ENCODE measurements at regions not wholly inside any gene's neighbourhood (a gene's known extent, or its start where the extent isn't known, plus 50 kb on each side); places are given as distances from the start of the nearest gene placed in this dataset.
"Not testable (repeated sequence)": the region's sequence is repeated elsewhere in the genome, so short reads cannot be mapped to it uniquely, and the experiment has no call there.

GRCh38 chr9:22809371-22809770 lies 362.7 kb downstream of the DMRTA1 start:
- in situ Hi-C loops (cut with HindIII; ENCODE audit: low sequenced_read_pairs), result no loop called here
- no peak for DNase-seq (ENCODE audit: low spot score)

DNA sequence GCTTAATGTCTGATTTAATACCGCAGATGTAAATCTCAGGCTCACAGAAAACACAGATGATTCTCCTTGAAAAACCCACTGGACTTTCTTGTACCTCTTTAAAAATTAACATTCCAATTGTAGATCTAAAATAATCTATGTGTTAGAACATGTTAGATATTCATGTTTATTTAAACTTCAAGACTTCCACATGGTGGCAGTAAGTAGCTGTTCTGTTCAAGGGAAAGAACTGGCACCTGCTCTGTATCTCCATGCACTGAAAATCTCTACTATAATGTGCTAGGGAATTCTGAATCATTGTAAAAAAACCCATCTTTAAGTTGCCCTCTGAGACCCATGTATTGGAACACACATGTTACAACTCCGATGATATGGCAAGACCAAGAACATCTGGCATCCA lies 366.9 kb downstream of the DMRTA1 start:
- peak; percentile 38 for DNase-seq (ENCODE audit: low spot score)
- in situ Hi-C loops (cut with HindIII; ENCODE audit: low sequenced_read_pairs), result no loop called here

- in situ Hi-C loops (cut with HindIII; ENCODE audit: low sequenced_read_pairs), result no loop called here
- no peak for DNase-seq (ENCODE audit: low spot score)
These were observed 368.6 kb downstream of the DMRTA1 start for GRCh38 chr9:22815246-22815645.

GRCh38 chr9:22817181-22817580 lies 370.6 kb downstream of the DMRTA1 start:
- DNase-seq (ENCODE audit: low spot score), result no peak
- in situ Hi-C loops (cut with HindIII; ENCODE audit: low sequenced_read_pairs), result no loop called here

GRCh38 chr9:22829236-22829635 lies 382.6 kb downstream of the DMRTA1 start:
- no peak for DNase-seq (ENCODE audit: low spot score)
- in situ Hi-C loops (cut with HindIII; ENCODE audit: low sequenced_read_pairs), result no loop called here

DNA sequence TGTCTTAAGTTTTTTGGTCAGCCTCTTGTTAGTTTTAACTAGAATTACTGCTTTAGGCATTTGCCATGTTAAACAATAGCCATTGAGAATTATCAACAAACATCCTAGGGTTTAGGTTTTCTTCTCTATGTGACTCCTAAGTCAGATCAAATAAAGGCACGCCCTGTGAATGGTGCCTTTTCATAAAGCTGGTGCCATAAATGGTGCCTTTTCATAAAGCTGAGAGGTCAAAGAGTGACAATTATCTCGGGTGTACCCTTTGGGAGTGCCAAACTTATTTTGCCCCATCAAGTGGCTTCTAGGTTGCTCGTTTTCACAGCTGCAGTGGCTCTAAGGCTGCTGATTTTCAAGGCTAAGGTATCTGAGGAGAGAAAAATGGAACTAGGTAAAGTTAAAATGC lies 391.6 kb downstream of the DMRTA1 start:
- DNase-seq (ENCODE audit: low spot score), result no peak
- in situ Hi-C loops (cut with HindIII; ENCODE audit: low sequenced_read_pairs), result no loop called here

DNA sequence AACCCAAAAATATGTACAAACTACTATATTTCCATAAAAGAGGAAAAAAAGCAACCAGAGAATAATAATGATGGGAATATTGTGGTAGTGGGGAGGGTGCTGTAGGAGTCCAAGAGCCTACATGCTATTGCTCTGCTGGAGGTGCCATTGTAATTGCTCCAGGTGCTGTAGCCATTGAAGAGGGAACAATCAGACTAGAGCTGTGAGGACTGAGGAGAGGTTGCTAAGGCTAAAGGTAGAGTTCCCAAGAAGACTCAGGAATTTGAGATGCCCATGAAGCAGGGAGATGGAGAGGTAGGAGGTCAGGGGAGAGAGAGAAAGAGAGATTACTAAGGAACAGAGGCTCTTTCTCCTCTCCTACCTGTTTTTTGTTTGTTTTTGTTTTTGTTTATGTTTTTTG lies 394.0 kb downstream of the DMRTA1 start:
- in situ Hi-C loops (cut with HindIII; ENCODE audit: low sequenced_read_pairs), result no loop called here
- no peak for DNase-seq (ENCODE audit: low spot score)

GRCh38 chr9:22845243-22845642 lies 398.6 kb downstream of the DMRTA1 start:
- in situ Hi-C loops (cut with HindIII; ENCODE audit: low sequenced_read_pairs); DNase-seq (ENCODE audit: low spot score): not testable (repeated sequence)

DNA sequence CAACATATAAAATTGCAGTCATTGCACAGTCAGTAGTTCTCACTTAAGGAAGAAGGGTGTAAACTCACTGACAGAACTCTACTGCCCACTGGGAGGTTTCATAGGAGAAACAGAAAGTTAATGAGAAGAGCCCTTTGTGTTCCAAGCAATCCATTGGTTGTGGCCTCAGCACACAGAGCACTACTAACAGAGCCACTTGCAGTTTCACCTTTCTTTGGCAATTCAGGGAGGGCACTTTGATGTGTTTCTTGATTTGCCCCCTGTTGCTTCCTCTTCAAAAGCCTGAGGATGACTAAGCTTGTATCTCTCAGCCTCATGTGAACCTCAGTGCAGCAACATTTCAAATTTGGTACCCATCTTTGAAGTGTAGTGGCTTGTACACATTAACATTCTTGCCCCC lies 409.4 kb downstream of the DMRTA1 start:
- DNase-seq (ENCODE audit: low spot score), result no peak
- in situ Hi-C loops (cut with HindIII; ENCODE audit: low sequenced_read_pairs), result no loop called here

DNA sequence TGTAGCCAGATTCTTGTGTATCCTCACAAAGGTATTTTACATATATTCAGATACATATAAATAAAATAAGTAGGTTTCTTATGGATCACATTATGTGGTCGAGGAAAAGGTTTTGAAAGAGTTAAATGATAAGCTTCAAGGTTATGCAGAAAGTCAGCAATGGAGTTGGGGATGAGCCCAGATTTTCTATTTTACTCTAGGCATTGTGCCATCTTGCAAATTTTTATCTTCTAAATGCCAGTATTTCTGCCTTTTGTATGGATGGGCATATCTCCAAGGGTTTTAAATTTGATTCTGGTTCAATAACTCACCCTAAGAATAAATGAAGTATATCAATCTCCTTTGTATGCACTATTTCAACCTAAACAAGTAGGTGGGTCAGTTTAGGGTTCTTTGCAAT lies 410.7 kb downstream of the DMRTA1 start:
- no peak for DNase-seq (ENCODE audit: low spot score)
- in situ Hi-C loops (cut with HindIII; ENCODE audit: low sequenced_read_pairs), result no loop called here

GRCh38 chr9:22863106-22863505 lies 416.5 kb downstream of the DMRTA1 start:
- no peak for DNase-seq (ENCODE audit: low spot score)
- in situ Hi-C loops (cut with HindIII; ENCODE audit: low sequenced_read_pairs), result no loop called here

DNA sequence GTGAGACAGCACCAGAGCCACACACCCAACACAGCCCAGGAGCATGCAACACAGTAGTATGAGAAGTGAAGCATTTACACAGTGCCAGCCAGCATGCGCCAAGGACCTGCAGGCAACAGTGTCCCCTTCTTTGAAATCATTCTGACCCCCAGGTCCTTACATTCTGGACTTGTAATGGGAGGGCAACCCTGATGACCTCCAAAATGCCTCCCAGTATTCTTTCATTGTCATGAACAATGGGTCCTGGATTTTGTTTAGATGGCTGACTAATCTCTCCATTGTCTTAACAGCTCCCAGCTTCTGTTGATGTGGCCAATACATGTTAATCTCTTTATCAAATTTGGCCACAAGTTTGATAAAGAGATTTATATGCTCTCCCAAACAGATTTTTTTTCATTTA lies 417.1 kb downstream of the DMRTA1 start:
- in situ Hi-C loops (cut with HindIII; ENCODE audit: low sequenced_read_pairs), result no loop called here
- DNase-seq (ENCODE audit: low spot score), result no peak

DNA sequence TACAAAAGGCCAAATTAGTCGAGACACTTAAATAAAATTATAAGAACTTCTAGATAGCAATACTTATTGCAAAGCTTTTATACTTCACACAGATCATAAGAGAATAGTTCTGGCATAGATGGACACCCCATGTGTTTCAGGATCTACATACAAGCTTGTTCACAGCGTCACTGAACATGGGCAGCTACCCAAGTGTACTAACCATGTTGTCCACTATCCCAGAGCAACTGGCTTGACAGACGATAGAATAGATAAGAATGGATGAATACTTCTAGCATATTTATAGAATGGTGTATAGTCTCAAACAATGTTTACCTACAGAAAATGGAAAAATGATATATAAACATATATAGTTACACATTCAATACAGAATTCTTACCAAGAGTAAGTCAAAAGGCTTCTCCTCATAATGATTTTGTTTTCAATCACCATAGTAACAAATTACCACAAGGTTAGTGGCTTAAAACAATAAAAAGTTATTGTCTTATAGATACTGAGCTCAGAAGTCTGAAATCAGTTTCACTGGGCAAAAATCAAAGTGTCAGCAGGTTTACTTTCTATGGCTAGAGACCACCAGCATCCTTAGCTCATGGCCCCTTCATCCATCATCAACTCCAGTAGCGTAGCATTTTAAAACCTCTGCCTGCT lies 446.7 kb downstream of the DMRTA1 start:
- no peak for DNase-seq (ENCODE audit: low spot score)
- in situ Hi-C loops (cut with HindIII; ENCODE audit: low sequenced_read_pairs), result no loop called here

DNA sequence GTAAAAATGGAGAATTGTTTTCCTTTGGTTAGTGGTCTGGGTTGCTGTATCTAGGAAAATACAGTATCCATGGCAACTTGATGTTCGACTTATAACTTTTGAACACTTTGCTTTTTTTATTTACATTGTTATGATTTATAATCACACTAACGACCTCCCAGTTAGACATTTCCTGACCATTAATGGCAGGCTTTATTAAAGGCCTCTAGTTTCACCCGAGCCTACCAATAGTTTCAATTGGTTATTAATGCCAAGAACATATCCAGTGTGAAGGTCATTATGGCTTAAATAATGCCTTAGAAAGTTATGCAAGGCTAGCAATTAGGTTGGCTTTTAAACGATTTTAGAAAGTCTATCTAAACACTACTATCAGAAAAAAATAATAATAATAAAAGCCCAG lies 452.0 kb downstream of the DMRTA1 start:
- no peak for DNase-seq (ENCODE audit: low spot score)
- in situ Hi-C loops (cut with HindIII; ENCODE audit: low sequenced_read_pairs), result no loop called here

GRCh38 chr9:22911632-22912031 lies 465.0 kb downstream of the DMRTA1 start:
- DNase-seq (ENCODE audit: low spot score), result no peak
- in situ Hi-C loops (cut with HindIII; ENCODE audit: low sequenced_read_pairs), result no loop called here

DNA sequence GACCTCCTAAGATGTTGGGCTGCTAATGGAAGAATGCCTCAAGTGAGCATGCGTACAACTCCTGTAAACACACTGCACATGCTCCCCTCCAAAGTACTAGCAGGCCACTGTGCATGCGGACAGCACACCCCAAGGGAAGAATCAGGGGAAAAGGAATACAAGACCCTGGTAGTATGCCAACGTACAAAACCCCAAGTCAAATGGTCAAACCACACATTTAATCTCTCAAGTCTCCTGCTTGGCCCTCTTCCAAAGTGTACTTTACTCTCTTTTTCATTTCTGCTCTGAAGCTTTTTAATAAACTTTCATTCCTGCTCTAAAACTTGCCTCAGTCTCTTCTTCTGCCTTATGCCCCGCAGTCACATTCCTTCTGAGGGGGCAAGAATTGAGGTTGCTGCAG lies 466.4 kb downstream of the DMRTA1 start:
- no peak for DNase-seq (ENCODE audit: low spot score)
- in situ Hi-C loops (cut with HindIII; ENCODE audit: low sequenced_read_pairs), result no loop called here

DNA sequence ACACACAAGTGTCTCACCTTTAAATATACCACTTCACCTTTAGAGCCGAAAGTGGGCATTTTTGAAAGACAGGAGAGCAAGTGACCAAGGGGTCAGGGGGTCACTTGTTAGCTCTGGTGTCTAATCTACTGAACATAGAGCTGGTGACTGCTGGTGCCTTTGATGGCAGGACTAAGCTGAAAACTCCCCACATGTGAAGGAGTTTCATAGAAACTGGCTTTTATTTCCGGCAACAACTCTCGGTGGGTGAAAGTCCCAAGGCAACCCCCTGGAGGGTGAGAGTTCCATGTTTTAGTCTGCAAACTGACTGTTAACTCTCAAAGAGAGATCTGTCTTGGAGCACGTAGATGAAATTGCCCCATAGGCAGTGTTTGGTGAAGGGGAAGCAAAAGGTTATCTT lies 466.9 kb downstream of the DMRTA1 start:
- DNase-seq (ENCODE audit: low spot score), result no peak
- in situ Hi-C loops (cut with HindIII; ENCODE audit: low sequenced_read_pairs), result no loop called here

- in situ Hi-C loops (cut with HindIII; ENCODE audit: low sequenced_read_pairs), result no loop called here
These were observed 469.5 kb downstream of the DMRTA1 start for GRCh38 chr9:22916148-22916547.

GRCh38 chr9:22919423-22919822 lies 472.8 kb downstream of the DMRTA1 start:
- in situ Hi-C loops (cut with HindIII; ENCODE audit: low sequenced_read_pairs), result no loop called here
- no peak for DNase-seq (ENCODE audit: low spot score)

More at GRCh38 chr9:22916148-22916547, 469.5 kb downstream of the DMRTA1 start:
- no peak for DNase-seq (ENCODE audit: low spot score)

- in situ Hi-C loops (cut with HindIII; ENCODE audit: low sequenced_read_pairs), result no loop called here
- DNase-seq (ENCODE audit: low spot score), result no peak
These were observed 475.1 kb downstream of the DMRTA1 start for GRCh38 chr9:22921742-22922141.

- DNase-seq (ENCODE audit: low spot score), result no peak
- in situ Hi-C loops (cut with HindIII; ENCODE audit: low sequenced_read_pairs), result no loop called here
These were observed 475.6 kb downstream of the DMRTA1 start for GRCh38 chr9:22922222-22922621.

DNA sequence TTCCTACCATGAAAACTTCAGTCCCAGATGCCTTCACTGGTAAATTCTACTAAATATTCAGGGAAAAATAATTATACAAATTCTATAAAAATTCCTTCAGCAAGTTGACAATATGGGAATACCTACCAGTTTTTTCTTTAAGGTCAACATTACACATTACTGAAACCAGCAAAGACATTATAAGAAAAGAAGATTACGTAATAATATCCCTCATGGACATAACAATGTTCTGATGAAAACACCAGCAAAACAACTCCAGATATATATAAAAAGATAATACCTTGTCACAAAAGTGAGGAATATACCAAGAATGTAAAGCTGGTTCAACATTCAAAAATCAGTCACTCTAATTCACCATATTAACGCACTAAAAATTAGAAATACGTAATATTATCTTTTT lies 507.9 kb downstream of the DMRTA1 start:
- in situ Hi-C loops (cut with HindIII; ENCODE audit: low sequenced_read_pairs), result no loop called here
- DNase-seq (ENCODE audit: low spot score), result no peak

Data from G401 (cell line).